NCI-H526 treated with DMSO at 0.1 percent for 48 hours (cell line): ENCODE measurements at regions not wholly inside any gene's neighbourhood (a gene's known extent, or its start where the extent isn't known, plus 50 kb on each side); places are given as distances from the start of the nearest gene placed in this dataset.
"Not testable (repeated sequence)": the region's sequence is repeated elsewhere in the genome, so short reads cannot be mapped to it uniquely, and the experiment has no call there.

Experiments used
- DNase-seq: peaks from one replicate; lab custom pipeline; 2025; lab: John Stamatoyannopoulos, UW

DNA sequence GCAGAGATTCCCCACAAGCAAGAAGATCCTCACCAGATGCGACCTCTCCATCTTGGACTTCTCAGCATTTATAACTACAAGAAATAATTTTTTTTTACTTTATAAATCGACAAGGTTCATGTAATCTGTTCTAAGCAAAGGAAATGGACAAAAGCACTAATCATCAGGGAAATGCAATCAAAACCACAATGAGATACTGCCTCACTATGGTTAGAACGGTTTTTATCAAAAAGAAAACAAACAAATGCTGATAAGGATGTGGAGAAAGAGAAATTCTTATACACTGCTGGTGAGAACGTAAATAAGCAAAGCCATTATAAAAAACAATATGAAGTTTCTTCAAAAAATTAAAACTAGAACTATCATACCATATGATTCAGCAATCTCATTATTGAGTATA is 1382.6 kb downstream of the ARAP2 start:
- no peak for DNase-seq

DNA sequence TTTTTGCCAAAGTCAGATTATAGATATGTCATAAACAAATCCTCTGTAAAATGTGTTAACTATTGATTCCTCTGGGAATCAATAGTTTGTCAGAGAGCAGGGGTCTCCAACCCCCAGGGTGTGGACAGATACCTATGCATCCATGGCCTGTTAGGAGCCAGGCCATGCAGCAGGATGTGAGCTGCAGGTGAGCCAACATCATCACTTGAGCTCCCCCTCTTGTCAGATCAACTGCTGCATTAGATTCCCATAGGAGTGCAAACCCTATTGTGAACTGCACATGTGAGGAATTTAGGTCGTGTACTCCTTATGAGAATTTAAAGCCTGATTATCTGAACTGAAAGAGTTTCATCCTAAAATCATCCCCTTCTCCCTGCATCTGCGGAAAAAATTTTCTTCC is 1365.4 kb downstream of the ARAP2 start:
- DNase-seq, result no peak

DNA sequence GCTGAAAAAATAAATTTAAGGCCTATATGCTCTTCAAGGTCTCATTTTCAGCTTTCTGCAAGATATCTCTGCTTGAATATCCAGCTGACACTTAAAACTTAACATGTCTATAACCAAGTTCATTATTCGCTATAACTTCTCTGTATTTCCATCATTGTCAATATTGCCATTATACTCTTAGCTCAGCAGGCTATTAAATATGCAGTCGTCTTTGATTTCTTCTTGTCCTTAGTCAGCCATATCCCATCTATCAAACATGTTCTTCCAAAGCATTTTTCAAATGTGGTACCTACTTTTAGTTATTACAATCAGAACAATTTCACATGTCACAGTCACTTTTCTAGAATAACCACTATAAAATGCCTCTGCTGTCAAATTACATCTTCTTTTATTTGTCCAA is 1364.1 kb downstream of the ARAP2 start:
- DNase-seq, result no peak

DNA sequence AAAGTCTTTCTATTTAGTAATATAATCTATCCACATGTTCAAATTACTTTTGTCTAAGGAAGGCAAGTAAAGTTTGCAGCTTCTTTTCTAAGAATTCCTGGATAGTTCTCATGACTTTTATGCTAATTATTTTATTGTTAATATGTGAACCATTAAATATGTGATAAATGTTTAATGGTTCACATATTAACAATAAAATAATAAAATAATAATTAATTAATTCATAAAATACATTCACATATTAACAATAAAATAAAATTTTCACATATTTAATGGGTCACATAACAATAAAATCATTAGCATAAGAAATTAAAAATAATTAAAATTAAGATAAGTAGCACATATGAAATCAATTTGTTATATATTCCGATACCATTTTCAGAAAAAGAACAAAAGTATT is 1352.4 kb downstream of the ARAP2 start:
- DNase-seq, result no peak

DNA sequence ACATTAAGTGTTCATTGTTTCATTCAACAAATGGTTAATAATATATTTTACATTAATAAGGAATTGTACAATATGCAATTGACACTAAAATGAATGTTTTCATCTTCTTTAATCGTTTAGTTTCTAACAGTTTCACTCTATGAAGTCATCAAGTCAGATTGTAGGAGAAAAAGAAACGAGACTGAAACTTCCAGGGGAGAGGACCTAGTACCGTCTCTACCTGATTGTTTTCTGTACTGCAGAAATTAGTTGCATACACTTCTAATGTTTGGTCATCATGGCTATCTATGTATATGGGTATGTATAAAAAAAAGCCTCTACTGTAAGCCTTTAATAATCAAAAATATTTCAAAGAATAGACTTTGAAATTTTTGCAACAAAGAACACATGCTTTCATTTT is 1350.9 kb downstream of the ARAP2 start:
- no peak for DNase-seq

DNA sequence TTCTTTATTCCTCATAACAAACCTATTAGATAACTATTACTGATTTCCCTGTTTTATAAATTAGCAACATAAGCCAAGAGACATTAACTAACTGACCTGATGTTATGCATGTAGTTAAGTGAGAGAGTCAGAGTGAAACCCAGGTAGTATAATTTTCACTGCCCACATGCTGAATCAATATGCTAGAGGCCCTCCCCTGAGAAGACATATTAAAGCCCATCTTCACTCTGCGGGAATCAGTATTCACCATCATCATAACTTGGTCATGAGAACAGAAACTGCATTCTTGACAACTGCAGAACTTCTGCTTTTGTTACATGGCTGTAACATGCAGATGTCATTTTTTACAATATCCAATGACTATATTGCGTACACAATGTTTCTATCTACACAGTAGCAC is 1324.3 kb downstream of the ARAP2 start:
- no peak for DNase-seq

DNA sequence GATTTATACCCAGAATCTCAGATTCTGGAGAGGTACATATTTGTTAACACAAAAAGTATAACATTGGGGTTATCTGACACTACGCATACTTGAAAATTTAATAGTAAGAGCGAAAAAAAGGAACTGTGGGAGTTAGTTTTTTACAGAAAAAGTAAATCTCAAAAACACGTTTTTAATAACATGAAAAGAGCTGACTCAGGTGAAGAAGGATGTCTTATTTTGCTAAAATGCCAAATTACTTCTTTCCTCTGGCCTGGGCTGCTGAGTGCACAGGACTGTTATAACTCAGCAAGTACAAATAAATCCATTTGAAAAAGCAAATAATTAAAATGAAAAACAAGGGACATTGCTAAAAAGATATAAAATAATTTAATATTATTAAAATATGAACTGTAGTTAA is 1322.9 kb downstream of the ARAP2 start:
- DNase-seq, result no peak

DNA sequence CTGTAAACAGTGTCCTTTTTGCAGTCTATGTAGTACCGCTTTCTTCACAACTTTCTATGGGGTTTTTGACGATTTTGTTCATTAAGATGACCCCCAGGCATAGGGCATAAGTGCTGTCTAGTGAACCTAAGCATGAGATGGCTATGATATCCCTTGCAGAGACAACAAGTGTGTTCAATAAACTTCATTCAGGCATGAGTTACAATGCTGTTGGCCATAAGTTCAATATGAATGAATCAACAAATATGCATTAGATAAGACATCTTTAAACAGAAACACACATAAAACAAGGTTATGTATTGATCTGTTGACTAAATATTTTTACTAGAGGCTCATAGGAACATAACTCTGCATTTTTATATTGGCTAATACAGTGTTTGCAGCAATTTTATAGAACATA is 1322.0 kb downstream of the ARAP2 start:
- no peak for DNase-seq

DNA sequence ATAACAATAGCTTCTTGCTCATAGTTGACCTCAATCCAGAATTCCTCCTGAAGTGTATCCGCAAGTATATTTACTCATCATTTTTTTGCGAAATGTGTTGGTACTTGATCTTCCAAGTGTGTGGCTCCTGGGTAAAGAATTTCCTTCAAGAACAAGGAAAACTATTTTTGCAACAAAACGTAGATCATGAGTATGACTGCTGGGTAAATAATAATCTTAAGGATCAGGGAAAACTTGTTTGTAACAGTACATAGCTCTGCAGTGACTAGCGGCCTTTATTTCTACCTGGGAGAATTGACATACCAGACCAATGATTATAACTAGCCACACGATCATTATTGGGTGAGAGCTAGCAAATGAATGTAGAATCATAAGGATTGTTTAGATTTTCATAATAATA is 1311.7 kb downstream of the ARAP2 start:
- DNase-seq, result no peak

DNA sequence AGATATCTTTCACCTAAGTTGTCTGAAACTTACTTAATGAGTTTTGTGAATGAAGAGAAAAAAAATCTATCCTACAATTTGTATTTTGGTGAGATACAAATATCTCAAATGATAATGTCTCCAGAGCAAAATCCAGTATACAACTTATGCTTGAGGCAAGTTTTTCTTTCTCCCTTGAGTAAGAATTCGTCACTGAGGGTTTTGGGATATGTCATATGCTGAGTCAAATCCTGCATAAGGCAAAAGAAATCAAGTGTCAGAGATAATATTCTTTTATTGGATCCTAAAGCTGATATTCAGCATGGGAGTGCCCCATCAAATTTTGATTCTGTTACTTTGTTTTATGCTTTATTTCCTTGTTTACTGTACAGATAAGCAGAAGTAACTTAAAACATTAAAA is 1308.6 kb downstream of the ARAP2 start:
- no peak for DNase-seq

DNA sequence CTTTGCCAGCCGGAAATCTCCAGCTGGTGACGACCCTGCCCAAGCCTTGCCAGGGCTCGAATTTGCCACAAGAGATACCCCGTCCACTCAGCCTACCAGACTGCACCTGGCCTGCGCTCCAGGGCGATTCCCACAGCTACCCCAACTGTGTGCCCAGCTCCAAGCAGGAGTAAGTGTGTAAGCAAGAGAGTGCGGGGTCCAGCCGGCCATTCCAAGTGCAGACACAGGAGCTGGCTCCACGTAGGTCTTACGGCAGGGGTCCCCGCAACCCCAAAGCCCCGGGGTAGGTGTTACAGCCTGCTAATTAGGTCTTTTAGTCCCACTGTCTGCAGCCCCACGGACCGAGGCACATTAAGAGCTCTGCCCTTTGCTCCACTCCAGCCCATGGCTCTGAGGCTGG is 1305.2 kb downstream of the ARAP2 start:
- DNase-seq, result no peak

DNA sequence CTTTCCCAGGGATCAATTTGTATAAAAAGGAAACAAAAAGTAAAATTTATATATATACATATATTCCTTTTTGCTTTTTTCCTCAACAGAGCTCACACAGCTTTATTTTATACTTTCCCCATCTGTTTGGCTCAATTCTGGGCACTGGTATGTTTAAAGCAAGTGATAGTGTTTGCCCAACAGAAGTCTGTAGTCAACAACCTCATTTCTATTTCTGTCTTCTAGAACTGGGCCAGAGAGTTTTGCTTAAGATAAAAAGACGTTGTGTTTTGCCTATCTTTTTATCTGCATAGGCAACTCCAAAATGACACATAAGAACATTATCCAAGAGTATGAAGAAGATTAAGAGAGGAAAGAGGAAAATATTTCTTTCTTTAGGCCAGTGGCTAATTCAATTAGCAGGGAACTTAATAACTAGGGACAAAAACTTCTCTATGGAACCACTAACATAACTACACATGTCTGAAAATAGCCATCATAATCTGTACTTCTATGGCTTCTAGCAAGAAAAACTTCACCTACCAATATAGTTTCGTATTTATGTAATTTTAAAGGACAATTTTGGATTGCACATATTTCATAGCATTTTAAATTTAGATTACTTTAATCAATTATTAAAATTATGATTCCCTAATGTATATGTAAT is 1300.5 kb downstream of the ARAP2 start:
- no peak for DNase-seq

DNA sequence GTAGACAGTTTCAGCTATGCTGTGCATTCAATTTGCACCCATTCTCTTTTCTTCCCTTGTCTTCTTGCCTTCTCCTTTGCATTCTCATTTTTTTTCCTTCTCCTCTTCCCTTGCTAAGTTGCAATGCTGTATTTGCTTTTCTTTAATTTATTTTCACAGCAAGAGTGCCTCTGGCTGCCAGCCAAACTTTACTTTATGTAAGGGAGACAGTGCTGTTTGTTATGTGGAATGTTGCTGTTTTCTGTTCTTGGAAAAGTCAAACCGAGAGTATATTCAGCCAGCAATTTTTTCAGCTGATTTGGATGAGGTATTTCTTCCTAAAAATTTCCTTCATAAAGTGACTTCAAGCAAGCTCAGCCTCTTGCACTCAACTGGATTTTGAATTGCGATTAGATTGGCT is 1293.4 kb downstream of the ARAP2 start:
- DNase-seq, result no peak

DNA sequence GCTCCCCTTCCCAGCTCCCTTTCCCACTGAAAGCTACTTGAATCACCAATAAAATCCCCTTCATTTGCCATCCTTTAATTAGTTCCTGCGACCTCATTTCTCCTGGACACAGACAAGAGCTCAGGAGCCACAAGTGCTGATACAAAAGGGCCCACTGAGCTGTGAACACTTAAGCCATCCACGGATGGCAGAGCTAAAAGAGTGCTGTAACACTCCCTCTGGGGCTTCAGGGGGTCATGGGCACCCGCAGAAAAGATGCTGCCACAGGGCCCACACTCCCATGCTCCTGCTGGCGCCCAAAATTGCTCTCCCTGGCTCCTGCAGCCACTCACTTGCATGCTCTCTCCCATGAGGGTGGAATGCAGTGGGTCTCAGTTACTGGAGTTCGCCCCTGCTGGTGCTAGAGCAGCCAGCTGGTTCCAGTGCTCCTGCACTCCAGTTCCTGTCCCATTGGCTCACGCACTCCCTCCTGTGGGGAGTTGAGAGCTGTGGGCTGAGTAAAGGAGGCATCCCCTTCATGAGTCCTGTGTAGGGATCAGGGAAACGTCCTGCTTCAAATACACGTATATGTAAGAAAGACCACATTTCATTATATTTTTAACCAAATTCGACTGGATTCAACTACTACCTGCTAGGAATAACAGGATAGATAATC is 1291.0 kb downstream of the ARAP2 start:
- peak; percentile 3 for DNase-seq

DNA sequence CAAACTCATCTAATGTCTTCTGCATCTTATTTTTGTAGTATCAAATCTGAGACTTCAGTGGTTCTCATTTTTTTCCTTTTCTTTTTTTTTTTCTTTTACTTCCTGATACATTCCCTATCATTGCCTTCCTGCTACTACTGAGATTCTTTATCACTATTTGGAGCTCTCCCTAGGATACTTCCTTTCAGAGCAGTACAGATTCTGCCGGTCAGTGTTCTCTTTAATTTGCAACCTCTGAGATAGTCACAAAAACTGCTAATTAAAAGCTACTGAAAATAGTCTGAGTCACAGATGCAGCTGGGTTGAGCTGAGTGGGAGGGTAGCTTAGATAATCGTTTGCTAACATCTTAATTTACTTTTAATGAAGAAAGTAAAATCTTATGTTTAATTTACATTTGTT is 1279.7 kb downstream of the ARAP2 start:
- no peak for DNase-seq

DNA sequence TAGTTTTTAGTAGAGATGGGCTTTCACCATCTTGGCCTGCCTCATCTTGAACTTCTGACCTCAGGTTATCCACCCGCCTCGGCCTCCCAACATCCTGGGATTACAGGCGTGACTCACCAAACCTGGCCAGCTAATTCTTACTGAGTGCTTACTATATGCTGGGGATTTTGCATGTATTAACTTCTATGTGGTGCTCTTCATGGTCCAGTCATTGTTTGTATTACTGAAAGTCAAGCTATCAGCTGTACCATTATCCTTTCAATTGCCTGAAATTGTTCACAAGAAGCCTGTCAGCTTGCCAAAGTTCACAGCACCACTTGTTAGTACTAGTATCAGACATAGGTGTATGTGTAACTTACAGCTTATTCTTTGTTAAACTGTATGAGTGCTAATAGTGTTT is 1272.1 kb downstream of the ARAP2 start:
- no peak for DNase-seq

DNA sequence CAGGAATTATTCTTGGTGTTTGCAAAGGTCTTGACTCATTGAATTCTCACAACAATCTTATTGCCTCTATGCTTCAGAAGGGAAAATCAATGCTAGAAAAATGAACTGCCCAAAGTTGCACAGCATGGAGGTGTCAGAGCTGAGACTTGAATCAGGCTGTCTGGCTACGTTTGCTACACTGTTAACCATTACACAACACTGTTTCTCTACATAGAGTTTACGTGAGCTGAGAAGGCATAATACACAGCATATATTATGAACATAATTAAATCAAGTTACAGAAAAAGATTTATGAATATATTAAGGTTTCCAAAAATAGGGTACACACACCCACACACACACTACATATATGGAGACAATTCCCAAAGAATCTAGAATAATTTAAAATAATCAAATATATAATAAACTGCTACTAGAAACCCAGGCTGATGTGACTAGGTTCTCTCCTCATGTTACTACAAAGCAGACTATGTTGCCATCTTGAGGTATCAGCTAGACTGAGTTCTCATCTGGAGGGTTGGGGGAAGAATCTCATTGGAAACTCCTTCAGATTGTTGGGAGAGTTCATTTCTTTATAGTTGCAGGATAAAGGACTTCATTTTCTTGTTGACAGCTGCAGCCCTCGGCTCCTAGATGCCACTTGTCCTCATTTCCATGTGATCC is 1270.5 kb downstream of the ARAP2 start:
- no peak for DNase-seq

DNA sequence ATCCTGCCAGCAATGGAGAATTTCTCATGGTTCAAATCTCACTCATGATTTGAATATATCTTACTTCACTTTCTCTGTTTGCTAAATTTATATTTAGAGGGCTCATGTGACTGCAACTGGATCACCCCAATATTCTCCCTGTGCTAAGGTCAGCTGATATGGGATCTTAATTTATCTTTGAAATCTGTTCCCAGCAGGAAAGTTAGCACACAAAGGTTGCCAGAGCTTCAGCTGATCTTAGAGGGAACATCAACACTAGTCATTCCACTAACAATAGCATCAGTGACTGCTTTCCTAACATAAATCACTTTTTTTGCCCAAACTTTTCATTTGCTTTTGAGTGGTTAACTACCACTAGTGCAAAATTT is 1270.0 kb downstream of the ARAP2 start:
- DNase-seq, result no peak

DNA sequence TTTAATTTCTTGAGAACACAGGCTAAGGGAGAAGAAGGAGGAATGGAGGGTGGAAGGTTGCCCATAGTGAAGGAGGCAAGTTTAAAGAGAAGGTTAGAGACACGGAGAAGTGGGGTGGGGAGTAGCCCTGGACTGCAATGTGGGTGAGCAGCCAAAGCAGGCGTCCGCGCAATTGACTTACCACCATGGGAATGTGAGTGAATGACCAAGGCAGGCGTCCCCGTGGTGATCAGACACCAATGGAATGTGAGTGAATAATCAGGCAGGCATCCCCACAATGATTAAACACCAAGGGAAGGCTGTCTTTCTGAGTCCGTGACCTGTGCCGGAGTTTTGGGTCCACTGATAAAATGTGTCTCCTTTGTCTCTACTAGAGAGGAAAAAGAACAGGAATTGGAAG is 1223.1 kb downstream of the ARAP2 start:
- not testable (repeated sequence) for DNase-seq

DNA sequence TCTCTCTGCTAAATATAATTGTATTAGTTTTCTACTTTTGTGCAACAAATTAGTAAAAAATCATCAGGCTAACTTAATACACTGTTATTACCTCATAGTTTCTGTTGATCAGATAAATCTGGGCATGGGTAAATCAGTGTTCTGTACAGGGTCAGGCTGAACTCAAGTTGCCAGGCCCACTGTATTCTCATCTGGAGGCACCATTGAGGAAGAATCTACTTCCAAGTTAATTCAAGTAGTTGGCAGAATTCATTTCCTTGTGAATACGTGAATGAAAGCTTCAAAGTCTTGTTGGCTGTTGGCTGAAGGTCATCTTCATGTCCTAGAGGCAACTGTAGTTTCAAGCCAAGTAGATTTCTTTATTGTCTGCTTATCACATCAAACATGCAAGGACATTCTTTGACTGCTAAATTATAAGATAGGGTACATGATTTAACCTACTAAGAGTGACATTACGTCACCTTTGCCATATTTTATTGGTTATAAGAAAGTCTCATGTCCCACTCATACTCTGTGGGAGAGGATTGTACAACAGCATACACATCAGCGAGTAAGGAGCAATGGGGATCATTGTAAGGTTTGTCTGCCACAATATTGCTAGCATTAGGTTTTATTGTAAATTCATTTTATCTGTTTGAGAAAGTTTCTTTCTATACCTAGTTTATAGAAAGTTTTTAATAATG is 1219.0 kb downstream of the ARAP2 start:
- DNase-seq, result no peak

DNA sequence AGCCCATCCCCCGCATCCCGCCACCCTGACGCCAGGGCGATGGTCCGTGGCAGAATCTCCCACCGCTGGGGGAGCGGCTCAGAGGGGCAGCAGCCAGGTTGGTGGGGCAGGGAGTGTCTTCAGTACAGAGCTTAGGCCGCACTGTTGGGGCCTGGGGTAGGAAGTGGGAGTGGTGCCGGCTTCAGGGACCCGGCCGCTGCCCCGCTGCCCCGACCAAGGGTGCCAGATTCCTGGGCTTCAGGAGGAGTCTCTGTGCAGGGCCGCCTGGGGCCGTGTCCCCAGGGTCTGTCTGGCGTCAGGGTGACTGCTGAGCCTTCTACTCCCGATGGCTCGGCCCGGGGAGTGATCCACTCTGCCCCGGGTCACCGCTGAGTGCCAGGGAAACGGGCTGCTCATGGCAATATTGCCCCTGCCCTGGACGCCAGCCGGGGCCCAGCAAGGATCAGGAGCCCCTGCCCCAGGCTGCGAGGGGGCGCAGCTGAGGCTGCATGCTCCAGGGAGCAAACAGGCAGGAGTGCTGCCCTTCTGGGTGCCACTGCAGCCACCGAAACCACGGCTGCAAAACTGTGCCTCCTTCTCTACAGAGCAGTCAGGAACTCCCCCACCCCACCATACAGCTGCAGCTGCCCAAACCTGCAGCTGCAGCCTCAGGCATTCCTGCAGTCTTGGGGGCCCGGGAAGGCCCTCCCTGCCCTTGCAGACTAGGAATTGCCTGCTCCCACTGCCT is 1206.1 kb downstream of the ARAP2 start:
- DNase-seq, result no peak

DNA sequence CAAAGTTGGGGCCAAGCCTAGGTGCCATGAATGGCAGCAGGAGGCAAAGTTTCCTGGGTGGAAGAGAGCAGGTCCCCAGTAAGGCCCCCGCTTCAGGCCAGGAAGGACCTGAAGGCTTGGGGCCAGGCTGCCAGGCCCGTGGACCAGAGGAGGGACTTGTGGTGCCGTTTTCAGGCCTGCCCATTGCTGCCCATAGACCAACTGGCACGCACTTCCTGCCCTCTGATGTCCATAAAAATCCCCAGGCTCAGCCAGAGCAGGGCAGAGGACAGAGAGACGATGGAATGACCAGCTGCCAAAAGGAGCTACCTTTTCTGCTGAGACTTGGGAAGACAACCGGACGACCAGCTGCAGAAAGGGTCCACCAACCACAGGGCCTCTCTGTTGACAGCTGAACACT is 1205.5 kb downstream of the ARAP2 start:
- DNase-seq, result no peak

DNA sequence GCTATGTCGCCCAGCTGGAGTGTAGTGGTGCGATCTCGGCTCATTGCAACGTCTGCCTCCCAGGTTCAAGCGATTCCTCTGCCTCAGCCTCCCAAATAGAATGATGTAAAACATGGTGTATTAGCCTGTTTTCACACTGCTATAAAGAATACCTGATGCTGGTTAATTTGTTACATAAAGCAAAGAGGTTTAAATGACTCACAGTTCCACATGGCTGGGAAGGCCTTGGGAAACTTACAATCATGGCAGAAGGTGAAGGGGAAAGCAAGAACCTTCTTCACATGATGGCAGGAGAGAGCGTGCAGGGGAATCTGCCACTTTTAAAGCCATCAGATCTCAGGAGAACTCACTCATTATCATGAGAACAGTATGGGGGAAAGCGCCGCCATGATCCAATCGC is 1191.8 kb downstream of the ARAP2 start:
- DNase-seq, result no peak
